HG02981 (cell line): ENCODE measurements at regions not wholly inside any gene's neighbourhood (a gene's known extent, or its start where the extent isn't known, plus 50 kb on each side); places are given as distances from the start of the nearest gene placed in this dataset.
"Not testable (repeated sequence)": the region's sequence is repeated elsewhere in the genome, so short reads cannot be mapped to it uniquely, and the experiment has no call there.

ENCODE experiments used
- ATAC-seq: cut with Tn5 transposase; IDR thresholded peaks from one replicate; pipeline ENCODE4 v1.9.1; 2021; ENCODE audit warnings: mild to moderate bottlenecking, moderate library complexity; ENCODE audit not compliant: unreplicated experiment

GRCh38 chr4:155592179-155592937 is 74.3 kb upstream of the GUCY1A1 start:
- ATAC-seq, result no peak

GRCh38 chr4:155591738-155592143 is 74.9 kb upstream of the GUCY1A1 start:
- no peak for ATAC-seq

- ATAC-seq, result no peak
These were observed 75.7 kb upstream of the GUCY1A1 start for GRCh38 chr4:155590796-155591585.

- ATAC-seq, result no peak
These were observed 78.2 kb upstream of the GUCY1A1 start for GRCh38 chr4:155588437-155588836.

- ATAC-seq, result no peak
These were observed 78.9 kb upstream of the GUCY1A1 start for GRCh38 chr4:155587766-155588165.

- ATAC-seq, result no peak
These were observed 83.6 kb upstream of the GUCY1A1 start for GRCh38 chr4:155582971-155583437.

GRCh38 chr4:155582041-155582440 is 84.6 kb upstream of the GUCY1A1 start:
- no peak for ATAC-seq

- no peak for ATAC-seq
These were observed 87.8 kb upstream of the GUCY1A1 start for GRCh38 chr4:155578726-155579370.

GRCh38 chr4:155578219-155578618 is 88.4 kb upstream of the GUCY1A1 start:
- ATAC-seq, result no peak

GRCh38 chr4:155574329-155574728 is 92.3 kb upstream of the GUCY1A1 start:
- not testable (repeated sequence) for ATAC-seq

GRCh38 chr4:155573126-155573525 is 93.5 kb upstream of the GUCY1A1 start:
- no peak for ATAC-seq

- no peak for ATAC-seq
These were observed 94.4 kb upstream of the GUCY1A1 start for GRCh38 chr4:155572106-155572703.

GRCh38 chr4:155571184-155571944 is 95.3 kb upstream of the GUCY1A1 start:
- ATAC-seq, result no peak

GRCh38 chr4:155570661-155571060 is 96.0 kb upstream of the GUCY1A1 start:
- no peak for ATAC-seq

- no peak for ATAC-seq
These were observed 96.6 kb upstream of the GUCY1A1 start for GRCh38 chr4:155569960-155570515.

- ATAC-seq, result no peak
These were observed 97.2 kb upstream of the GUCY1A1 start for GRCh38 chr4:155569471-155569870.

- no peak for ATAC-seq
These were observed 97.9 kb upstream of the GUCY1A1 start for GRCh38 chr4:155568641-155569220.

- ATAC-seq, result no peak
These were observed 100.3 kb upstream of the GUCY1A1 start for GRCh38 chr4:155566354-155566753.

GRCh38 chr4:155565776-155566175 is 100.9 kb upstream of the GUCY1A1 start:
- ATAC-seq, result no peak

- ATAC-seq, result no peak
These were observed 101.3 kb upstream of the GUCY1A1 start for GRCh38 chr4:155565330-155565729.
